ENCODE measurements at regions not wholly inside any gene's neighbourhood (a gene's known extent, or its start where the extent isn't known, plus 50 kb on each side); places are given as distances from the start of the nearest gene placed in this dataset.

- TF ChIP-seq POLR2A (IDR thresholded peaks at IDR 0.05): no peak
- TF ChIP-seq EP300 (IDR thresholded peaks at IDR 0.05): no peak
These were observed 203.8 kb upstream of the ACO1 start for GRCh38 chr9:32180597-32180996.

All from sigmoid colon (tissue), 4 donors.